GM12875 (cell line): ENCODE measurements at regions not wholly inside any gene's neighbourhood (a gene's known extent, or its start where the extent isn't known, plus 50 kb on each side); places are given as distances from the start of the nearest gene placed in this dataset.

ENCODE experiments used
- H3K4me3 ChIP-seq: one replicate; pipeline ENCODE4 v1.5.1; 2011; ENCODE audit warnings: low read depth, low read length, control low read depth
- TF ChIP-seq, protein P1 (sequence below): IDR thresholded peaks from 2 replicates; pipeline ENCODE4 v1.5.1; 2011; ENCODE audit warnings: low read depth, mild to moderate bottlenecking, control low read depth, inconsistent platforms, low read length, moderate library complexity, borderline replicate concordance; ENCODE audit not compliant: insufficient read depth

DNA sequence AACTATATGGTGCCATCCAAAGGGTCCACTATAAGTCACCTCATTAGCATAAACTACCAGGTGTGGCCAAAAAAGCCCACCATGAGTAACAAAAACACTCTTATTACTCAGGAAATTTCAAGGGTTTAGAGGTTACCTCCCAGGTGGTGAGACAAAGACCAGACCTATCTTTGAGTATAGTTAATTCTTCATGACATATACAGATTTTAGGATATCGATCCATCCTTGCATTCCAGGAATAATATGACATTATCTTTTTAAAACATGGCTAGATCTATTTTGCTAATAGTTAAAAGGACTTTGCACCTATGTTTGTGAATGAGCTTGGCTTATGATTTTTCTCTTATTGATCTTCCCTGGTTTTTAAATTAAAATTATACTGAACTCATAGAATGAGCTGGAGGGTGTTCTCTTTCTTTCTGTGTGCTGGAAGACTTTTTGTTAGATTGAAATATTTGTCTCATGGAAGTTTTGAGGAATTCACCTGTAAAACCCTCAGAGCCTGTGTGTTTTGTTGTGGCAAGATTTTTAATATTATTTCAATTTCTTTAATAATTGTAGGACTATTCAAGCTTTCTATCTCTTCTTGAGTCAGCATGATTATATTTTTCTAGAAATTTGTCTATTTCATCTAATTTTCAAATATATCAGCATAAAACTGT lies 138.7 kb upstream of the SLC45A1 start:
- H3K4me3 ChIP-seq, result no peak overlapping the region
- TF ChIP-seq, protein P1, sequence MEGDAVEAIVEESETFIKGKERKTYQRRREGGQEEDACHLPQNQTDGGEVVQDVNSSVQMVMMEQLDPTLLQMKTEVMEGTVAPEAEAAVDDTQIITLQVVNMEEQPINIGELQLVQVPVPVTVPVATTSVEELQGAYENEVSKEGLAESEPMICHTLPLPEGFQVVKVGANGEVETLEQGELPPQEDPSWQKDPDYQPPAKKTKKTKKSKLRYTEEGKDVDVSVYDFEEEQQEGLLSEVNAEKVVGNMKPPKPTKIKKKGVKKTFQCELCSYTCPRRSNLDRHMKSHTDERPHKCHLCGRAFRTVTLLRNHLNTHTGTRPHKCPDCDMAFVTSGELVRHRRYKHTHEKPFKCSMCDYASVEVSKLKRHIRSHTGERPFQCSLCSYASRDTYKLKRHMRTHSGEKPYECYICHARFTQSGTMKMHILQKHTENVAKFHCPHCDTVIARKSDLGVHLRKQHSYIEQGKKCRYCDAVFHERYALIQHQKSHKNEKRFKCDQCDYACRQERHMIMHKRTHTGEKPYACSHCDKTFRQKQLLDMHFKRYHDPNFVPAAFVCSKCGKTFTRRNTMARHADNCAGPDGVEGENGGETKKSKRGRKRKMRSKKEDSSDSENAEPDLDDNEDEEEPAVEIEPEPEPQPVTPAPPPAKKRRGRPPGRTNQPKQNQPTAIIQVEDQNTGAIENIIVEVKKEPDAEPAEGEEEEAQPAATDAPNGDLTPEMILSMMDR, result no peak

DNA sequence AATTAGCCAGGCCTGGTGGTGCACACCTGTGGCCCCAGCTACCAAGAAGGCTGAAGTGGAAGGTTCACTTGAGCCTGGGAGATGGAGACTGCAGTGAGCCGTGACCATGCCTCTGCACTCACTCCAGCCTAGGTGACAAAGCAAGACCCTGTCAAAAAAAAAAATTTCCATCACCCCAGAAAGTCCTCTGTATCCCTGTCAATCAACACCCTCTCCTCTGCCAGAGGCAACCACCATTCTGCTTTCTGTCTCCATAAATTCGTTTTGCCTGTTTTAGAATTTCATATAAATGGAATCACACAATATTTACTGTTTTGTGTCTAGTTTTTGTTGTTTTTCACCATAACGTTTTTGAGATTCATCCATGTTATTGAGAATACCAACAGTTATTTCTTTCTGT lies 141.6 kb upstream of the SLC45A1 start:
- TF ChIP-seq, protein P1, result no peak
- no peak overlapping the region for H3K4me3 ChIP-seq

- H3K4me3 ChIP-seq, result no peak overlapping the region
- TF ChIP-seq, protein P1, result no peak
These were observed 143.1 kb upstream of the SLC45A1 start for GRCh38 chr1:8174807-8175206.

DNA sequence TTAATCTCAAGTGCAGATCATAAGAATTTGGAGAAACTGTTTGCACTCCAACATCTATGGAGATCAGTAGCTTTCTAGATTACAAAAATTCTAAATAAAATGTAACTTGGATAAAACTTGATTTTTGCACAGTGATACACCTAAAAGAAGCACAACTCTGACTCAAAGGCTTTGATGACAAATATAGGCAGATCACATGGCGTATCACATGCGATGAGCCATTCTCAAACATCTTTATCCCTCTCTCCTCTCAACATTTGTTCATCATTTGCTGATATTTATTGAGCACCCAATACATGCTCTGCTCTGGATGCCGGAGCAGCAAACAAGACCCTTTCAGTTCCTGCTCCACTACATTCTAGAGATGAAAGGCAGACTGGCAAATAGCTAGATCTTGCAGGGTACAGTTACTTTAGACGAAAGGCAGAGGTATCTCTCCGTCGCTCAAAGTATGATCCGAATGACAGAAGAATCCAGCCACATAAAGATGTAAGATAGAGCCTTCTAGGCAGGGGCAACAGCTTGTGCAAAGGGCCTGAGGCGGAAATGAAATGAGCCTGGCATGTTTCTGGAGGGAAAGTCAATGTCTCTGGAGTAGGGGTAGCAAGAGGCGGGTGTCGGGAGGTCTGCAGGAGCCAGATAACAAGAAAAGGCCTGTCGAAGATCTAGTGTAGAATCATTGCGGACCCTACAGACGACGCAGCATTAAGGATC lies 145.8 kb upstream of the ERRFI1 start:
- TF ChIP-seq, protein P1, result no peak
- H3K4me3 ChIP-seq, result no peak overlapping the region

- no peak overlapping the region for H3K4me3 ChIP-seq
These were observed 144.1 kb upstream of the ERRFI1 start for GRCh38 chr1:8170059-8170835.

DNA sequence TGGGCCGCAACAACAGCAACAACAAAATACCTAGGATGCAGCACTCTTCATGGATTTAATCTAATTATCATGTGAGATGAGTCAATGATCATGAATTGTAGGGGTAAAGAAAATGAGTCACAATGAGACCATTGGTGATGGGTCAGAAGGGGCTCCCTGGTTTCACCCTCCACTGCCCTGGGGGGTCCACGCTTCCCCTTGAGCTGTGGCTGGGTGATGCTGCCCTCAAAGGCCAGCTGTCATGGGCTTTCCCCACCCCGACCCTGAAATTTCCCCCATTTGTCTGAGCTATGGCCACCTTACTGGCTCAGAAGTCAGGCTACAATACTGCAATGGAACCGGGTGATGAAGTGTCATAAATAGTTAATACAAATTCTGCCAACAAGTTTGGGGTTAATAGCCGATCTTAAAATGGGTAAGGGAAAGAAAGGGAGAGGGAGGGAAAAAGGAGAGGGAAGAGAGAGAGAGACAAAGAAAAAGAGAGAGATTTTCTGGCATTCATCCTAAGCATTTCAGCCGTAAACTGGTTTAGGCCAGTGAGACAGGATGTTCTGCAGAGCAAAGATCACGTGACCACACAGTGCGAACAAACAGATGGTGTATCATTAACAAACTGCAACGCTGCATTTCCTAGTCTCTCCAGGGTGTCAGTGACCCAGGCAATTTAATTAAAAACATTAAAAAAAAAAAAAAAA lies 143.4 kb upstream of the ERRFI1 start:
- no peak overlapping the region for H3K4me3 ChIP-seq
- TF ChIP-seq, protein P1, result no peak

More at GRCh38 chr1:8170059-8170835, 144.1 kb upstream of the ERRFI1 start:
- TF ChIP-seq, protein P1, result no peak
